OCI-LY3 (cell line): ENCODE measurements at regions not wholly inside any gene's neighbourhood (a gene's known extent, or its start where the extent isn't known, plus 50 kb on each side); places are given as distances from the start of the nearest gene placed in this dataset.

Experiments
- EZH2phosphoT487 ChIP-seq: fragments of 200-600 bp; shearing (Covaris generic); IDR thresholded peaks from 2 replicates; pipeline ENCODE4 v1.6.1; 2018; ENCODE audit warnings: antibody characterized with exemption, mixed run types, low read depth
- TF ChIP-seq, protein P1 (sequence below): fragments of 200-600, 300-600 bp; sonication (generic); IDR thresholded peaks from 2 replicates; pipeline ENCODE4 v1.5.1; 2014; ENCODE audit warnings: antibody characterized with exemption, low read length, low read depth

DNA sequence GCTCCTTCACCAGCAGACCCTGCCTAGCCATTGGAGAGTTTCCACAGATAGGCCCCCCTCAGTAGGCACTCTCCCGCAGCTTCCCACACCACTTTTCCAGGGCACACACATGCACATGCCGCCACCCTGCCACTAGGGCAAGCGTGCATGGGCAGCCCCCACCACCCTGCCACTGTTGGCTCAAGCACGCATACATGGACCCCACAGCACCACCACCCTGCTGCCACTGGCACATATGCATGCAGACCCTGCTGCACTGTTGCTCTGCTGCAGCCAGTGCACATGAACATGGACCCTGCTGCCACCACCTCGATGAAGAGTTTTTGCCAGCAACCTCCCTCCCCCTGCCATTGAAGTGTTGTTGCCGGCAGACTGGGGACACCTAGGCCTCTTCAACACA, 154.9 kb downstream of the FTCDNL1 start:
- TF ChIP-seq, protein P1, sequence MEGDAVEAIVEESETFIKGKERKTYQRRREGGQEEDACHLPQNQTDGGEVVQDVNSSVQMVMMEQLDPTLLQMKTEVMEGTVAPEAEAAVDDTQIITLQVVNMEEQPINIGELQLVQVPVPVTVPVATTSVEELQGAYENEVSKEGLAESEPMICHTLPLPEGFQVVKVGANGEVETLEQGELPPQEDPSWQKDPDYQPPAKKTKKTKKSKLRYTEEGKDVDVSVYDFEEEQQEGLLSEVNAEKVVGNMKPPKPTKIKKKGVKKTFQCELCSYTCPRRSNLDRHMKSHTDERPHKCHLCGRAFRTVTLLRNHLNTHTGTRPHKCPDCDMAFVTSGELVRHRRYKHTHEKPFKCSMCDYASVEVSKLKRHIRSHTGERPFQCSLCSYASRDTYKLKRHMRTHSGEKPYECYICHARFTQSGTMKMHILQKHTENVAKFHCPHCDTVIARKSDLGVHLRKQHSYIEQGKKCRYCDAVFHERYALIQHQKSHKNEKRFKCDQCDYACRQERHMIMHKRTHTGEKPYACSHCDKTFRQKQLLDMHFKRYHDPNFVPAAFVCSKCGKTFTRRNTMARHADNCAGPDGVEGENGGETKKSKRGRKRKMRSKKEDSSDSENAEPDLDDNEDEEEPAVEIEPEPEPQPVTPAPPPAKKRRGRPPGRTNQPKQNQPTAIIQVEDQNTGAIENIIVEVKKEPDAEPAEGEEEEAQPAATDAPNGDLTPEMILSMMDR = no peak
- TF ChIP-seq EZH2phosphoT487 = no peak
